HEK293T (cell line): ENCODE measurements at regions not wholly inside any gene's neighbourhood (a gene's known extent, or its start where the extent isn't known, plus 50 kb on each side); places are given as distances from the start of the nearest gene placed in this dataset.

ENCODE experiments used
- FOXA1 ChIP-seq: fragments of 450-650 bp; IDR thresholded peaks from 2 replicates; pipeline ENCODE4 v1.6.1; 2016; ENCODE audit warnings: mild to moderate bottlenecking
- FOXM1 ChIP-seq: fragments of 450-650 bp; IDR thresholded peaks from 2 replicates; pipeline ENCODE4 v1.6.1; 2017; ENCODE audit warnings: mild to moderate bottlenecking, borderline replicate concordance
- L3MBTL2 ChIP-seq: fragments of 450-650 bp; conservative IDR thresholded peaks from 2 replicates; pipeline ENCODE4 v1.6.1; 2016; ENCODE audit warnings: mild to moderate bottlenecking
- PKNOX1 ChIP-seq: fragments of 450-650 bp; IDR thresholded peaks from 2 replicates; pipeline ENCODE4 v1.6.1; 2016
- SUZ12 ChIP-seq: fragments of 450-650 bp; IDR thresholded peaks from 2 replicates; pipeline ENCODE4 v1.6.1; 2016; ENCODE audit warnings: mild to moderate bottlenecking

- TF ChIP-seq PKNOX1 (no peak), SUZ12 (no peak), FOXM1 (no peak), FOXA1 (no peak), L3MBTL2 (no peak)
Observed at GRCh38 chr15:93467337-93467736, 378.3 kb upstream of the RGMA start.
